ENCODE measurements at regions not wholly inside any gene's neighbourhood (a gene's known extent, or its start where the extent isn't known, plus 50 kb on each side); places are given as distances from the start of the nearest gene placed in this dataset.

DNA sequence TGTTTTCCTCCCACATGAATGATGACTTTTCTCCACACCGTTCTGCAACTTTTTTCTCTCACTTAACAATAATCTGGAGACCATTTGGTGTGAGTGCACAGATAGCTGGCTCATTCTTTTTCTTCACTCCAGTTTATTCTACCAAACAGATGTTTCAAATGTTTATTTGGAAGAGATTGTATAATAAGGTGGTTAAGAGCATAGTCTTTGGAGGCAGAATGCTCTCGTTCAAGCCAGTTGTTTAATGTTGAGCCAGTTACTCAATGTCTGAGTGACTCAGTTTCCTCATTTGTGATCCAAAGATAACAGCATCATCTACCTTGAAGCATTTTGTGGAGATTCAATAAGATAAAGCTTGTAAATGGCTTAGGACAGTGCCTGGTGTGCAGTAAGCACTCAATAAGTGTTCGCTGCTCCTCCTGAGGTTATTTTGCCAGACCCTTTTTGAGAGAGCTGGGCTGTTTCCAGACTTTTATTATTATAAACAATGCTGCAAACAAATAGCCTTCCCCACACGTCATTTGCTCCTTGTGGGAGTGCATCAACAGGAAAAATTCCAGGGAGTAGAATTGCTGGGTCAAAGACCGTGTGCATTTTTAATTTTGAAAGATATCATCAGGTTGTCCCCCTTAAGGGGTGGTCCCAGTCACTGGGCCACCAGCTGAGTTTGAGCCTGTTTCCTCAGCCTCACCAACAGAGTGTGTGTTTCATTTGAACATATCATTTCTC is 70.6 kb downstream of the VEGFA start:
- peak; percentile 63 for DNase-seq

DNA sequence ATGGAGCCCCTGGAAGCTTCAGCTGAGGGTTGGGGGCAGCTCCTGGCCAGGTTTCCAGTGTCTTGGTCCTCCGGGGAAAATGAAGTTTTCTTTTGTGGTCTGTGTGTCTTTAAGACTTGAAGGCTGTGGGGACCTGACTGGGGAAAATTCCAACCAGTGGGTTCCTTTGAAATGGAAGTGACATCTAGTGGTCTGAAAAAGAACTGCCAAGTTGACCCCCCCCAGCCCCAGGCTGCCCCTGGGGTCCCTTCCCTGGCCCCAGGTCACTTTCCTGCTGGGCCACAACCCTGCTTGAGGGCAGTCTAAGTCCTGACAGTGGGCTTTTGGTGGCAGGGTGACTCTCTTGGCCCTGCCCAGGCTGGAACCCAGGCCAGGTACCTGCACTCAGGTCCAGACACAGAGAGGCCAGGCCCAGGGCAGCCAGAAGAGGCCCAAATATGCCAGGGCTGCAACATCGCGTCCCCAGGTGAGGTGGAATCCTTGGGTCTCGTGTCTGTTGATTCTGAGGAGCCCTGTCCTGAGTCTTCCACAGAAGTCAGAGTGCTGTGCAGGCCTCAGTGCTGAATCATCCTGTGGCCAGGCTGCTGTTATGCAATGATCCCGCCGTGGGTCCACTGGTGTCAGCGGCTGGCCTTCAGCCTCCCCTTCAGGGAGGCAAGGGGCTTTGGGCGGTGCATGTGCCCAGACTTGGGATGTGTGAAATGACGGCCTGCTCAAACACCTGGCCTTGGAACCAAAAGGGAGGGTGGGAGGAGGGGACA is 68.4 kb downstream of the VEGFA start:
- DNase-seq, result peak; percentile 75

DNA sequence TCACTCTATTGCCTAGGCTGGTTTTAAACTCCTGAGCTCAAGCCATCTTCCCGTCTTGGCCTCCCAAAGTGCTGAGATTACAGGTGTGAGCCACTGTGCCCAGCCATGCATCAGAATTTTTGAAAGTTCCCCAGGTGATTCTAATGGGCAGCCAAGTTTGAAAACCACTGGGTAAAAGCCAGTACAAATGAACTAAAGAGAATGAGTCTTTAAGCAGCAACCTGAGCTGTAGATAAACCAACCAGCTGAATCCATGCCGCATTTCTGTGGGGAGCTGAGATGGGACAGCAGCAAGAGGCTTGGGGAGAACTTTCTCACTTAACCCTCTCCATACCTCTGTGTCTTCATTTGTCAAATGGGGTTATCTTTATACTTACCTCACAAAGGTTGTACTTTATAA is 67.5 kb downstream of the VEGFA start:
- DNase-seq, result no peak

DNA sequence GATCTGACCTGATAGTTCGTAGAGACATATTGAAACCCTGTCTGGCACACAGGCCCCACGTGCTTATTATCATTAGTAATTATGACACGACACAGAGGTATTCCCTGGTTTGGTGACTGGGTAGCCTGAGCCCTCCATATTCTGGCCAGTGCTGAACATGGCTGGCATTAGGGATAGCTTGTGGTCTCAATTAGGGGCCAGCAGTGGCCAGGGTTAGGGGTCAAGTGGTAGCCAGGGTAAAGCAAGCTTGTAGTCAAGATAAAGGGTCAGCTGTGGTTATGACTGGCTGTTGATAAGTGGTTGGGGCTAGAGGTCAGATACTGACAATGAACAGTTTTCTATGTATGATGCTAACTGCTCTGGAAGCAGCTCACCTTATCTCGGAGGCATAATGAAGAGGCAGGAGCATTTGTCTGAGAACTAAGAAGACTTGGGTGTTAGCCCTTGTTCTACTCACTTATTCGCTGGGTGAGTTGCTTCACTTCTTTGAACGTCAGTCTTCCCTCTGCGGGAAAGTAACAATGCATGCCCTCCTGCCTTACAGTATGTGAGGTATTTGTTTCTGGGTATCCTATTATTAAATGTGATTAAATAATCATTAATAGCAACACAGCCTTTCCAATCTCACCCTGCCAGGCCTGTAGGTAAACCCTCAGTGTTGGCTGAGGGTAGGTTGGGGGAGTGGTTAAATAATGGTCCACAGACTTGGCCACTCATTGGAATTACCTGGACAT is 66.7 kb downstream of the VEGFA start:
- peak; percentile 32 for DNase-seq
